Psoas muscle (tissue), 7 donors: ENCODE measurements at regions not wholly inside any gene's neighbourhood (a gene's known extent, or its start where the extent isn't known, plus 50 kb on each side); places are given as distances from the start of the nearest gene placed in this dataset.

Experiments
- ATAC-seq, 4 donors: fragments of 200-7000 bp; cut with Tn5 transposase; one replicate each; pipeline ENCODE4 v1.9.1; 2020; ENCODE audit warnings: moderate library complexity in 3 of 4, mild to moderate bottlenecking in 2 of 4
- DNase-seq, 2 donors: peaks; one replicate each; pipeline ENCODE4 v3.0.0-alpha.2; 2020
- H3K27ac ChIP-seq: fragments of 200-600 bp; one replicate; pipeline ENCODE4 v1.8.0; 2022
- H3K27me3 ChIP-seq, 3 donors: fragments of 200-600 bp in 1 of 3; one replicate each; pipeline versions ENCODE4 v1.6.1 to v1.8.0; 2013 to 2022; ENCODE audit warnings: low read length in 2 of 3, mild to moderate bottlenecking in 2 of 3, moderate library complexity in 1 of 3; ENCODE audit not compliant: insufficient read depth in 3 of 3
- H3K36me3 ChIP-seq, 2 donors: fragments of 200-600 bp in 1 of 2; one replicate each; pipeline versions ENCODE4 v1.6.1 to v1.8.0; 2013 to 2022; ENCODE audit warnings: low read depth in 1 of 2, mild to moderate bottlenecking in 1 of 2, moderate library complexity in 1 of 2; ENCODE audit not compliant: insufficient read depth in 1 of 2
- H3K4me1 ChIP-seq: fragments of 200-600 bp; one replicate; pipeline ENCODE4 v1.8.0; 2022
- H3K4me3 ChIP-seq: fragments of 200-600 bp; one replicate; pipeline ENCODE4 v1.8.0; 2022; ENCODE audit warnings: mild to moderate bottlenecking
- H3K9me3 ChIP-seq: fragments of 200-600 bp; one replicate; pipeline ENCODE4 v1.8.0; 2022
- CTCF ChIP-seq: fragments of 200-600 bp; IDR thresholded peaks from one replicate; pipeline ENCODE4 v1.8.0; 2022; ENCODE audit warnings: antibody characterized with exemption
- WGBS, 3 donors: extraction: QIAGEN DNeasy Blood & Tissue Kit; methylation state at CpG; one replicate each; pipeline versions ENCODE4 v1.1.6 to v1.1.7; 2013; 5-methylcytosine and 5-hydroxymethylcytosine counted together
- intact Hi-C, 2 donors: fragments of 100-400 bp; cut with DNase I; formaldehyde crosslinking; loops; one replicate each; pipeline versions ENCODE4 v1.11.0 to v1.14.2; 2022
- donor health status: healthy with polysubstance abuse.
- donor health status: DM: no; HTN: no; CAD: no; lungs with moderate emphysema.
- donor health status: Bipolar disorder and iron deficiency.
- donor health status: healthy.
- donor health status: DM: yes; HTN: yes; CAD: no.
- donor health status: DM: no; HTN: no; CAD: no.
- donor health status: DM: yes; HTN: yes; CAD: no.

- WGBS, 3 donors = 55 to 67% (median 59%) methylated on average over 12 of the region's 12 CpGs
- Histone ChIP-seq H3K9me3 (no peaks in the 10 kb centered on the region), H3K4me1 (no peaks in the 10 kb centered on the region), H3K27me3 (peaks cover 0 to 8% (median 1%) of the 10 kb centered on the region in 3 donors), H3K36me3 (no peaks in the 10 kb centered on the region), H3K27ac (no peak overlapping the region), H3K4me3 (no peak overlapping the region)
- ATAC-seq = no peak
- intact Hi-C loops = no loop called here
- no peak for TF ChIP-seq CTCF
- no peak for DNase-seq
Measured at GRCh38 chr15:77786956-77787355, 154.2 kb upstream of the LINGO1 start.

GRCh38 chr15:77786181-77786890 is 153.6 kb upstream of the LINGO1 start:
- no peaks in the 10 kb centered on the region for H3K36me3 ChIP-seq
- H3K9me3 ChIP-seq = no peaks in the 10 kb centered on the region
- intact Hi-C loops = no loop called here
- no peak overlapping the region for H3K27ac ChIP-seq
- ATAC-seq (peak in 3 of 4 donors; percentile 29 to 51 (median 29)), DNase-seq (no peak)
- H3K4me1 ChIP-seq = no peaks in the 10 kb centered on the region
- TF ChIP-seq CTCF = no peak
- 27 to 41% (median 37%) methylated on average over 11 of the region's 11 CpGs for WGBS, 3 donors
- no peak overlapping the region for H3K4me3 ChIP-seq
- peaks cover 0 to 8% (median 1%) of the 10 kb centered on the region in 3 donors for H3K27me3 ChIP-seq

GRCh38 chr15:77784361-77785292 is 151.9 kb upstream of the LINGO1 start:
- H3K9me3 ChIP-seq = peaks cover 4% of the 10 kb centered on the region
- no peak for ATAC-seq
- intact Hi-C loops = no loop called here
- H3K36me3 ChIP-seq = no peaks in the 10 kb centered on the region
- 60 to 67% (median 65%) methylated on average over 11 of the region's 11 CpGs for WGBS, 3 donors
- no peak for DNase-seq
- no peak overlapping the region for H3K27ac ChIP-seq
- H3K27me3 ChIP-seq = peaks cover 0 to 8% (median 6%) of the 10 kb centered on the region in 3 donors
- no peaks in the 10 kb centered on the region for H3K4me1 ChIP-seq
- no peak overlapping the region for H3K4me3 ChIP-seq
- TF ChIP-seq CTCF = no peak

- intact Hi-C loops = no loop called here
- Histone ChIP-seq H3K4me3 (no peak overlapping the region), H3K9me3 (peaks cover 4% of the 10 kb centered on the region), H3K27ac (no peak overlapping the region), H3K27me3 (peaks cover 0 to 11% (median 6%) of the 10 kb centered on the region in 3 donors), H3K4me1 (no peaks in the 10 kb centered on the region), H3K36me3 (no peaks in the 10 kb centered on the region)
- no peak for TF ChIP-seq CTCF
- ATAC-seq (no peak), DNase-seq (no peak)
- WGBS, 3 donors = 35 to 49% (median 47%) methylated on average over 10 of the region's 10 CpGs
Measured at GRCh38 chr15:77783636-77784035, 150.9 kb upstream of the LINGO1 start.
